Sigmoid colon (tissue), 4 donors: ENCODE measurements at regions not wholly inside any gene's neighbourhood (a gene's known extent, or its start where the extent isn't known, plus 50 kb on each side); places are given as distances from the start of the nearest gene placed in this dataset.

Source experiments
- CTCF ChIP-seq, 4 experiments: fragments of 450-650 bp in 3 of 4; fragments of 200-600 bp in 1 of 4; IDR thresholded peaks; one replicate each; pipeline ENCODE4 v1.5.1; 2016 to 2019; ENCODE audit warnings: antibody characterized with exemption in 4 of 4, mild to moderate bottlenecking in 3 of 4, moderate library complexity in 2 of 4
- EP300 ChIP-seq, 4 donors: sonication (generic); formaldehyde crosslinking; IDR thresholded peaks; one replicate each; pipeline ENCODE4 v1.6.1; 2017; ENCODE audit warnings: antibody characterized with exemption in 4 of 4
- POLR2A ChIP-seq, 2 donors: fragments of 450-650 bp; IDR thresholded peaks; one replicate each; pipeline ENCODE4 v1.6.1; 2016; ENCODE audit warnings: antibody characterized with exemption in 2 of 2, mild to moderate bottlenecking in 2 of 2, moderate library complexity in 2 of 2
- POLR2AphosphoS5 ChIP-seq, 4 donors: sonication (generic); formaldehyde crosslinking; IDR thresholded peaks; one replicate each; pipeline ENCODE4 v1.6.1; 2017; ENCODE audit warnings: antibody characterized with exemption in 4 of 4

- TF ChIP-seq POLR2A (IDR thresholded peaks at IDR 0.05): no peak
- TF ChIP-seq CTCF (IDR thresholded peaks at IDR 0.05): no peak
- TF ChIP-seq POLR2AphosphoS5 (IDR thresholded peaks at IDR 0.05): no peak
- no peak for TF ChIP-seq EP300 (IDR thresholded peaks at IDR 0.05)
Measured at GRCh38 chr9:87084407-87084806, 137.1 kb upstream of the GAS1 start.
